Dermis blood vessel endothelial cell (primary cell): ENCODE measurements at regions not wholly inside any gene's neighbourhood (a gene's known extent, or its start where the extent isn't known, plus 50 kb on each side); places are given as distances from the start of the nearest gene placed in this dataset.
A peak's percentile ranks its signal among the peaks of the same experiment; 100 is the strongest.
"Not testable (repeated sequence)": the region's sequence is repeated elsewhere in the genome, so short reads cannot be mapped to it uniquely, and the experiment has no call there.

ENCODE experiments used
- DNase-seq: peaks from one replicate; pipeline ENCODE4 v3.0.0; 2010

DNA sequence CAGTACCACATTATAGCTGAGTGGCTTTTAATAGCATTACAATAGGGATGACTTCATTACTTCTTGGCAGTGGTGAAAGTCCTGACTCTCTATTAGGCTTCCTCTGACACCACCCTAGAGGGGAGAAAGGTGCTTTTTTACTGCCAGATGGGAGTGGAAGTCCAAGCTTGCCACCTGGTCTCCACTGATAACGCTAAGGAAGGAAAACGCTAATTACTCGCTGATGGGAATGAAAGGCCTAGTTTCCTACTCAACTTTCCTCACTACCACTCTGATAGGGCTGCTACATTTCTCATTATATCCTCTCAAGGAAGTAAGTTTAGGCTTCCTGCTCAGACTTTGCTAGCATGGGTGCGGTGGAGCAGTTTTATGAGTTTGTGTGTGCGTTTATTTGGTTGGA lies 62.3 kb upstream of the PAGE3 start:
- DNase-seq: peak; percentile 70

DNA sequence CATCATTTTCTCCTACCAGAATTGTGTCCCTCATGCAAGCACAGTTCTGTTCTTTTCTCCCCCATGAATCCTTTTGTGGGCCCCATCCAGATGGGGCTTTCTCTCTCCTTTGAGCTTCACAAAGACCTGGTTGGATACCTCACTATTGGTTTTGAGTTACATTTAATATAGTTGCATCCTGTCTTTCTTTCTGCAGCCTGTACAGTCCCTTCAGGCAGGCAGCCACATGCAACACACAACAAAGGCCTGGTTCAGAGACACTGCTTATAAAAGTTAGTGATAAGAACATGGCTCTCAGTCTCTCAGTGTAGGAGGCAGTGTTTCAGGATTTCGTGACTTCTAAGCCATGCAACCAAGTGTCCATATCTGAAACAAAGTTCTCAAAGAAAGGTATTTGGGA lies 70.6 kb upstream of the PAGE3 start:
- no peak for DNase-seq

DNA sequence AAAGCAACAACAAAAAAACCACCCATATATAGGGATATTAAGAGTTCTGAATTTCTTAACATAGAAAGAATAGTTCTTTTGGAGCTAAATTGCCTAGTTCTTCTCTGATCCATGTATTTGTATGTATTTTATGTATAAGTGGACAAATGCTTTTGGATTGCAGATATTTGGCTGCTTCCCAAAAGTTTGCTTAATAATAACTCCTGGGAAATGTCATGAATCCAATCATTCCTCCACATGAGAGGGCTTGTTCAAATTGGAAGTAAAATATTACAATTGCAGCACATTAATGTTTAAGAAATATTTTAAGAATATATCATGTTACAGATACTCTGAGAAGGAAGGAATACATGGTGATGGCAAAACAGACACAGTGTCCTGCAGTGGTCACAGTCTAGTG lies 71.5 kb upstream of the PAGE3 start:
- DNase-seq: no peak

DNA sequence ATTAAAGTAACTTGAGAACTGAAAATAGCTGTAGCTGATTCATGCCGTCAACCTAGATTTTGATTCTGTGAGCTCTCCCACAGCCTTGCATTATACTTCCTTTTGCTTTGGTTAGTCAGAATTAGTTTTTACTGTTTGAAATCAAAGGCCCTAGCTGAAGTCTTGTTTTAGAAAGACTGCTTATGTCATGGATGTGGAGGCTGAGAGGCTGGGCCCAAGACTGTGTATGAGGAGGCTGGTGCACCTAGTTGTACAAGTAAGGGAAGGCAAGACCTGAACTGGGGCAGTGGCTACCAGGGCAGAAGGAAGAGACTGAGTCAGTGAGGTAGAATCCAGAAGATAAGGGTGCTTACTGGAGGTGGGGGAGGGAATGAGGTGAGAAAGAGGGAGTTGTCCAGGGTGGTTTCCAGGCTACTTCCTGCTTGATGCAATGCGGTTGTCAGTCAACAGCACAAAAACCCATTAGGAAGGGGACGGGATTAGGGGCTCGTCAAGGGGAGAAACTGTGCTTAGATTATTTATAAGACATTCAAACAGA lies 76.2 kb upstream of the PAGE3 start:
- no peak for DNase-seq

DNA sequence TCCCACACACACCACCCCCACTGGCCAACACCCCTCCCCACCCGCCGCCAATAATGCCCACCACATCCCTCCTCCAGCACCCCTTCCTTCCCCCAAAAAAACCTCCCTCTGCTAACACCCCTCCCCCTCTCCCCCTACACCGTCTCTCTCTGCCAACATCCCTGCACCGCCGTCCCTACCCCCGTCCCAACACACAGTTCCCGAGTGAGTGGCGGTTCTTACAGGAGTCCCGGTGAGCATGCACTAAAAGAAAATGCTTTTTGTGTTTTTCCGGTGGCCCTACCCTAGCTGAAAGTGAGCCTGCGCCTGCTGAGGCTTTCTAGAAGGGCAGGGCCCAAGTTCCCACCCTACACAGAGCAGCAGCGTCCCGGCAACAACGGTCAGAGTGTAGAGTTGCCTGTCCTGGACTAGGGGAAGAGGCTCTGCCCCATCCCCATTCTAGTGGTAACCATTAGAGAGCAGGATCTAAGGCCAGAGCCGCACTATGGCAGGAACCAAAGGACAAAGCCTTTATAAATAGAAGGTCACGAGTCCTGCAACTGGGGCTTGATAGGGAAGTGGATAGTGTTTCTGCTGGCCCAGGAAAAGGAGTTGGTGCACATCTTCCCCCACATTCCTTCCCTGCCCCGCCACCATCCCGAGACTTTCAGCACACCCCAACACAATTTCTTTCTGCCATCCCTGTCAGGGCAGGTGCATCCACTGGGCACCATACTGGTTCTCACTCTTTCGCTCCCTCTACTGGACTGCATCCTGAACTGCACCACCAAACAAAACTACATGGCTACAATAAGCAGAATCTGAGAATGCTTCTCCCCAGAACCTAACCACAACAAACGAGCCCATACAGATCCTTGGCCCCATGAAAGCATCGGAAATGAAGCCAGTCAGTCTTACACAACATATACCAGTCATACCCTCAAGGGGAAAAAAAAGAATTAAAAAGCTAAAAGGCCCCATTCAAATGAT lies 78.1 kb upstream of the PAGE3 start:
- peak; percentile 55 for DNase-seq

DNA sequence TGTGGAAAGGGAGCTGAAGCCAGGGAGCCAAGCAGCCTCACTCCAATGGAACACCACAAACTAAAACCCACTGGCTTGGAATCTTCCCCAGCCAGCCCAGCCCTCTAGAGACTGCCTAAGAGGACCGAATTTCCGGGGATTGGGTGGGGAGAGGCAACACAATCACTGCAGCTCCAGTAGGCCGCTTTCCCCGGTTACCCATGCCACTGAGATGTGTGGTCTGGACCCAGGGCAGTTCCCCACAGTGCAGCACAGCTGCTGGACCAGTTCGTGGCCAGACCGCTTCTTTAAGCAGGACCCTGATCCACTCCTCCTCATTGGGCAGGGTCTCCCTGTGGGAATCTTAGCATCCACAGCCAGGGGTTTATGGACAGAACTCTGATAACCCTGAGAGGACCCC lies 91.9 kb upstream of the PAGE3 start:
- DNase-seq: no peak

DNA sequence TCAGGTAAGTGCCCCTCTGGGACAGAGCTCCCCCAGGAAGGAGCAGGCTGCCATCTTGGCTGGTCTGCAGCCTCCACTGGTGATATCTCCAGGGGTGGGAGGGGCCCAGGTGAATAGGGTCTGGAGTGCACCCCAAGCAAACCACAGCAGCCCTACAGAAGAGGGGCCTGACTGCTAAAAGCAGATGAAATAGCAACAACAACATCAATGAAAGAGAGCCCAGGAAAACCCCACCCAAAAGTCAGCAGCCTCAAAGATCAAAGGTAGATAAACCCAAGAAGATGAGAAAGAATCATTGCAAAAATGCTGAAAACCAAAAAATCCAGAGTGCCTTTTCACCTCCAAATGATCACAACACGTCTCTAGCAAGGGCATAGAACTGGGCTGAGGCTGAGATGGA lies 92.5 kb upstream of the PAGE3 start:
- no peak for DNase-seq

DNA sequence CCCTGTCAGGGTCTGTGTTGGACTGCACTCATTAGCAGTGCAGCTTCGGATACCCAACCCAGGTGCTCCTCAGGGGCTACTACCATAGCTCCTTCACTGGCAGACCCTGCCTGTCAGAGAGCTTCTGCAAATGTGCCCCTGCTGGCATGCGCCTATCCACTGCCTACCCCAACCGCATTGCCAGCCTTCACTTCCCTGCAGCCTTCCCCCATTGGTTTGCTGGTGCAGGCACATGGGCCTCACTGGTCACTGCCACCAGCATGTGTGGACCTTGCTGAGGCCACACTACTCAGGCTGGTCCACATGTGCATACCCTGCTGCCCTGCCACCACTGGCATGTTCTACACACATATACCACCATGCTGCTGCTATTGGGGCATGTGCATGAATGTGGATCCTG lies 72.5 kb upstream of the MAGEH1 start:
- DNase-seq: no peak

DNA sequence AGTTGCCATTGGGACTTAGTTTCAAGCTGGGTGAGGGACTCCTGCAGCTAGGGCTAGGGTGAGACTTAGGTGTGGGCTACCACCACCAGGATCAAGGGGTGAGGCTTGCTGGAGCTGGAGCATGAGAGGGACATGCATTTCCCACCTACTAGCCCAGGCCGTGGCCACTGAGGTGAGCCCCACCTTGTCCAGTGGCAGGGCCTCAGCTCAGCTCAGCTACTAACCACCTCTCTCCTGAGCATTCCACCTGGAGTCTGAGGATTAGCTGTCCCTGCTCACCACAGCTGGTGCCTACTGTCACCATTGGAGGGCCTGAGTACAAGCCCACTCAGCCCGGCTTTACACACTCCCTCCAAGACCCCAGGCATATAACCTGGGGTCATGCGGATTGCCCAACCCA lies 62.6 kb upstream of the MAGEH1 start:
- no peak for DNase-seq

DNA sequence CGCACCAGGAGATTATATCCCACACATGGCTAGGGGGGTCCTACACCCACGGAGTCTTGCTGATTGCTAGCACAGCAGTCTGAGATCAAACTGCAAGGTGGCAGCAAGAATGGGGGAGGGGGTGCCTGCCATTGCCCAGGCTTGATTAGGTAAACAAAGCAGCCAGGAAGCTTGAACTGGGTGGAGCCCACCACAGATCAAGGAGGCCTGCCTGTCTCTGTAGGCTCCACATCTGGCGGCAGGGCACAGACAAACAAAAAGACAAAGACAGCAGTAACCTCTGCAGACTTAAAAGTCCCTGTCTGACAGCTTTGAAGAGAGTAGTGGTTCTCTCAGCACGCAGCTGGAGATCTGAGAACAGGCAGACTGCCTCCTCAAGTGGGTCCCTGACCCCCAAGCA lies 55.1 kb upstream of the MAGEH1 start:
- not testable (repeated sequence) for DNase-seq
